AG09309 (cell line): ENCODE measurements at regions not wholly inside any gene's neighbourhood (a gene's known extent, or its start where the extent isn't known, plus 50 kb on each side); places are given as distances from the start of the nearest gene placed in this dataset.
"Not testable (repeated sequence)": the region's sequence is repeated elsewhere in the genome, so short reads cannot be mapped to it uniquely, and the experiment has no call there.

ENCODE experiments used
- DNase-seq: peaks from one replicate; pipeline ENCODE4 v3.0.0-alpha.2; 2010; ENCODE audit warnings: low read depth
- H3K4me3 ChIP-seq: 2 replicates; pipeline ENCODE4 v1.5.1; 2011; ENCODE audit warnings: mild to moderate bottlenecking, low read depth, low read length, moderate library complexity; ENCODE audit not compliant: control insufficient read depth
- TF ChIP-seq, protein P1 (sequence below): IDR thresholded peaks from 2 replicates; pipeline ENCODE4 v1.5.1; 2011; ENCODE audit warnings: mild to moderate bottlenecking, low read depth, low read length, inconsistent platforms; ENCODE audit not compliant: insufficient read depth, control insufficient read depth; ENCODE audit errors: missing control alignments

DNA sequence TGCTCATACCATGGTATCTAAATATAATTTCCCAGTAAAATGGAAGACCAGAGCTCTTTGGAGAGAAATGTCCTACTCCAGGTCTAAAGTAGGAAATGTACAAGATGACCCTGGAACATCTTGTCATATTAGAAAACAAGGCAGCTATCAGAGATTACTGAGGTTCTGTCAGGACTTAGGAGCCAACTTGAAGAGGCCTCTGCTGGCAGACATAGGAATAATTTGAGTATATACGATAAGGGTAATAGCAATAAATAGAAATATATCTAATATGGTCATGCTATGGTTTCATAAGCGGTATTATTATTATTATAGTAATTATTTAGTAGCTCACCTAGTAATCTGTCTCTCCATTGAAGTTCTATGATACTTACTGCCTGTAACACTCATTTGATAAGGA lies 224.2 kb downstream of the SOX2 start:
- H3K4me3 ChIP-seq = no peak overlapping the region
- TF ChIP-seq, protein P1, sequence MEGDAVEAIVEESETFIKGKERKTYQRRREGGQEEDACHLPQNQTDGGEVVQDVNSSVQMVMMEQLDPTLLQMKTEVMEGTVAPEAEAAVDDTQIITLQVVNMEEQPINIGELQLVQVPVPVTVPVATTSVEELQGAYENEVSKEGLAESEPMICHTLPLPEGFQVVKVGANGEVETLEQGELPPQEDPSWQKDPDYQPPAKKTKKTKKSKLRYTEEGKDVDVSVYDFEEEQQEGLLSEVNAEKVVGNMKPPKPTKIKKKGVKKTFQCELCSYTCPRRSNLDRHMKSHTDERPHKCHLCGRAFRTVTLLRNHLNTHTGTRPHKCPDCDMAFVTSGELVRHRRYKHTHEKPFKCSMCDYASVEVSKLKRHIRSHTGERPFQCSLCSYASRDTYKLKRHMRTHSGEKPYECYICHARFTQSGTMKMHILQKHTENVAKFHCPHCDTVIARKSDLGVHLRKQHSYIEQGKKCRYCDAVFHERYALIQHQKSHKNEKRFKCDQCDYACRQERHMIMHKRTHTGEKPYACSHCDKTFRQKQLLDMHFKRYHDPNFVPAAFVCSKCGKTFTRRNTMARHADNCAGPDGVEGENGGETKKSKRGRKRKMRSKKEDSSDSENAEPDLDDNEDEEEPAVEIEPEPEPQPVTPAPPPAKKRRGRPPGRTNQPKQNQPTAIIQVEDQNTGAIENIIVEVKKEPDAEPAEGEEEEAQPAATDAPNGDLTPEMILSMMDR = no peak
- DNase-seq = no peak

DNA sequence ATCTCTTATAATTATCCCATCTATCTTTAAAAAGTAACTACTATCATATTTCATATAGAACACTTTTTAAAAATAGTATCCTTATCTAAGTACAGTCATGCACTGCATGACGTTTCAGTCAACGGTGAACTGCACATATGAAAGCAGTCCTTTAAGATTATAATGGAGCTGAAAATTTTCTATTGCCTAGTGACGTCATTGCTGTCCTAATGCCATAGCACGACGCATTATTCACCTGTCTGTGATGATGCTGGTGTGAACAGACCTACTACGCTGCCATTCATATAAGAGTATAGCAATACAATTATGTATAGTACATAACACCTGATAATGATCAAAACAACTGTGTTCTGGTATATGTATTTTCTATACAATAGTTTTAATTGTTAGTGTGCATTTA lies 225.0 kb downstream of the SOX2 start:
- DNase-seq = no peak
- H3K4me3 ChIP-seq = no peak overlapping the region
- TF ChIP-seq, protein P1 = no peak

DNA sequence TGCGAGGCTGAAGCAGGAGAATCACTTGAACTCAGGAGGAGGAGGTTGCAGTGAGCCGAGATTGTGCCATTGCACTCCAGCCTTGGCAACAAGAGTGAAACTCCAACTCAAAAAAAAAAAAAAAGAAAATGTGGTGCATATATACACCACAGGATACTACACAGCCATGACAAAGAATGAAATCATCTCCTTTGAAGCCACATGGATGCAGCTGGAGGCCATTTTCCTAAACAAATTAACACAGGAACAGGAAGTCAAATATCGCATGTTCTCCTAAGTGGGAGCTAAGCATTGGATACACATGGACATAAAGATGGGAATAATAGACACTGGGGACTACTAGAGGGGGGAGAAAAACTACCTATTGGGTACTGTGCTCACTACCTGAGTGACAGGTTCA lies 226.9 kb downstream of the SOX2 start:
- DNase-seq, H3K4me3 ChIP-seq: not testable (repeated sequence)

DNA sequence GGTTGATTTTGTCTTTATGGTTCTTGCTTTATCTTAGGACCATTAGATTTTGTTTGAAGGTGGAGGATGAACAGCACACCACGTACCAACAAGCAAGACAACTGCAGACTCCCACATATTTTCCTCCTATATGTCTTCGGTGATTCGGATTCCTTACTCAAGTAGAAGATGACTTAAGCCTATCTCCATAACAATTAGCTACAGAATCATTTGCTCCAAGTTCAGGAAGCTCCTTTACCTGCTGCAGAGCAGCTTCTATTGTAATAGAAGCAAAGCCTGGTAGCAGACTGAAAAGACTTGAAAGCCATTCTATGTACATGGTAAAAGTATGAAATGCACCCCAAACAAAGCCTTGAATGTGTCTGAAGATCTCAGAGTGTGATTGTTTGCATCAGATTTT lies 229.0 kb downstream of the SOX2 start:
- no peak overlapping the region for H3K4me3 ChIP-seq
- TF ChIP-seq, protein P1 = no peak
- no peak for DNase-seq

DNA sequence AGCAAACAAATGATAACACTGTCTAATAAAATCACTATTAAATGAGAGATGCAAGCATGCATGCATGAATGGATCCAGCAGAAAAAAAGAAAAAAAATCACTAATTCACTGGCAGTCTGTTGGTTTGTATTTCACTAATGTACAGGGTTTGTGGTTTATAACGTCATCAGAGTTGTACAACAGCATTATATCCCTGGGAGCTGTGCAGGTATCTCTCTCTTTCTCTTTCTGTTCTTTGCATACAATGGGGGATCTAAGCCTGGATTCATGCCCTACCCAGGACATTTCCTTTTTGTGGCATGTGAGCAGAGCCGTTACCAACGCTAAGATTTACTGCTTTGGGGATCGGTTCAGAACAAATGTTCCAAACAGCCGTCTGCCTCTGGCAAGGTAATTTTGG lies 229.5 kb downstream of the SOX2 start:
- no peak for DNase-seq
- H3K4me3 ChIP-seq = no peak overlapping the region
- TF ChIP-seq, protein P1 = no peak

DNA sequence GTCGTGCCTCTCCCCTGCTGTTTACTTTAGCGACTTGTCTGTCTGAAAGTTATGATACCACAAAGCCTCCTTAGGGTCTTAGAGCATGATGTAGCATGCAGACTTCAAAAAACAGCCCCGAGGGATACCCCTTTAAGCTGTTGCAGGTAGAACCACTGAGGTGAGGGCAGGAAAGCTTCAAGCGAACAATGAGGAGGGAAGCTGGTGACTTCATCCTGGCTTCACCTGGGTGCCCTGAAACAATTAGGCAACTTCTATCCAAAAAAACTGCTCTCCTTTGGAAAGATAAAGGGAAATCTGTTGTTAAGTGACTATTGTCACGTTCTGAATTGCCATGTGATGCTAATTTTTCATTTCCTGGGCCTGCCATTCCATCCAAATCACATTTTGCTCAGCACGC lies 231.6 kb downstream of the SOX2 start:
- TF ChIP-seq, protein P1 = no peak
- no peak for DNase-seq
- H3K4me3 ChIP-seq = no peak overlapping the region

DNA sequence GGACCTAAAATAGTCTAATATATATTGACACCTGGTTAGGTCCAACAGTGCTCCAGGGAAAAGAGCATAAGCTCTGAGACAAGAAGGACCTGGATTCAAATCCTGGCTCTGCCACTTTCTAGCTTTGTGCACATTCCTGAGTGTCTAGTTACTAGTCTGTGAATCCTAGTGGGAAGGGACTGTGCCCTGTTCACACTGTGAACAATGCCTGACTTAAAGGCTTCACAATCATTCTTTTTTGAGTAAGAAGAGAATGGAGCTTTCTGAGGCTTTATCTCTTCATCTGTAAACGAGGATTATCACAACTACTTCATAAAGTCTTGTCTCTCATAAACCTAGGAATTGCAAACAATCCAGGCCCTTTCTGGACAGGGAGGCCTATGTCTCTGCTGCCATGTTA lies 235.9 kb downstream of the SOX2 start:
- no peak for DNase-seq
- H3K4me3 ChIP-seq = no peak overlapping the region
- TF ChIP-seq, protein P1 = no peak
